Hepatocyte (in vitro differentiated cells): ENCODE measurements at regions not wholly inside any gene's neighbourhood (a gene's known extent, or its start where the extent isn't known, plus 50 kb on each side); places are given as distances from the start of the nearest gene placed in this dataset.

Source experiments
- EZH2 ChIP-seq: fragments of 200-600 bp; sonication (generic); IDR thresholded peaks from 2 replicates; pipeline ENCODE4 v1.6.1; 2016; ENCODE audit warnings: antibody characterized with exemption, mild to moderate bottlenecking, borderline replicate concordance
- EZH2phosphoT487 ChIP-seq: fragments of 200-600 bp; sonication (generic); IDR thresholded peaks from one replicate; pipeline ENCODE4 v1.6.1; 2018; ENCODE audit warnings: antibody characterized with exemption, mild to moderate bottlenecking, low read depth, moderate library complexity; ENCODE audit not compliant: unreplicated experiment, severe bottlenecking
- TF ChIP-seq, protein P1 (sequence below): fragments of 200-600 bp; sonication (generic); IDR thresholded peaks from 2 replicates; pipeline ENCODE4 v1.5.1; 2016; ENCODE audit warnings: antibody characterized with exemption, mild to moderate bottlenecking; ENCODE audit not compliant: poor library complexity

DNA sequence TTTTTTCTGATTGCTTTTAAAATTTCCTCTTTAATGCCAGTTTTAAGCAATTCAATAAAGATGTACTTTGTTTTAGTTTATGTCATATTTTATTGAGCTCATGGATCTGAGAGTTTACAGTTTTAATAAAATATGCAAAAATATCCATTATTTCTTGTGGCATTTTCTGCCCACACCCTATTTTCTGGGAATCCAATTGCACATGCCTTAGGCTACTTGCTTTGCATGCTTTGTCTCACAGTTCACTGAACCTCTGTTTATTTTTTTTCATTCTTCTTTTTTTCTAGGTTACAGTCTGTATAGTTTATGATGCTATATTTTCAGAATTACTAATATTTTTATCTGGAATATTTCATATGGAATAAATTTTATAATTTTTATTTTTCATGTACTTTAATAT, 1258.0 kb downstream of the FSCB start:
- TF ChIP-seq, protein P1, sequence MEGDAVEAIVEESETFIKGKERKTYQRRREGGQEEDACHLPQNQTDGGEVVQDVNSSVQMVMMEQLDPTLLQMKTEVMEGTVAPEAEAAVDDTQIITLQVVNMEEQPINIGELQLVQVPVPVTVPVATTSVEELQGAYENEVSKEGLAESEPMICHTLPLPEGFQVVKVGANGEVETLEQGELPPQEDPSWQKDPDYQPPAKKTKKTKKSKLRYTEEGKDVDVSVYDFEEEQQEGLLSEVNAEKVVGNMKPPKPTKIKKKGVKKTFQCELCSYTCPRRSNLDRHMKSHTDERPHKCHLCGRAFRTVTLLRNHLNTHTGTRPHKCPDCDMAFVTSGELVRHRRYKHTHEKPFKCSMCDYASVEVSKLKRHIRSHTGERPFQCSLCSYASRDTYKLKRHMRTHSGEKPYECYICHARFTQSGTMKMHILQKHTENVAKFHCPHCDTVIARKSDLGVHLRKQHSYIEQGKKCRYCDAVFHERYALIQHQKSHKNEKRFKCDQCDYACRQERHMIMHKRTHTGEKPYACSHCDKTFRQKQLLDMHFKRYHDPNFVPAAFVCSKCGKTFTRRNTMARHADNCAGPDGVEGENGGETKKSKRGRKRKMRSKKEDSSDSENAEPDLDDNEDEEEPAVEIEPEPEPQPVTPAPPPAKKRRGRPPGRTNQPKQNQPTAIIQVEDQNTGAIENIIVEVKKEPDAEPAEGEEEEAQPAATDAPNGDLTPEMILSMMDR: no peak
- TF ChIP-seq EZH2: no peak
- no peak for TF ChIP-seq EZH2phosphoT487
